GM21515 (cell line): ENCODE measurements at regions not wholly inside any gene's neighbourhood (a gene's known extent, or its start where the extent isn't known, plus 50 kb on each side); places are given as distances from the start of the nearest gene placed in this dataset.
"Not testable (repeated sequence)": the region's sequence is repeated elsewhere in the genome, so short reads cannot be mapped to it uniquely, and the experiment has no call there.

ENCODE experiments used
- ATAC-seq: cut with Tn5 transposase; IDR thresholded peaks from one replicate; pipeline ENCODE4 v1.9.1; 2021; ENCODE audit not compliant: unreplicated experiment

DNA sequence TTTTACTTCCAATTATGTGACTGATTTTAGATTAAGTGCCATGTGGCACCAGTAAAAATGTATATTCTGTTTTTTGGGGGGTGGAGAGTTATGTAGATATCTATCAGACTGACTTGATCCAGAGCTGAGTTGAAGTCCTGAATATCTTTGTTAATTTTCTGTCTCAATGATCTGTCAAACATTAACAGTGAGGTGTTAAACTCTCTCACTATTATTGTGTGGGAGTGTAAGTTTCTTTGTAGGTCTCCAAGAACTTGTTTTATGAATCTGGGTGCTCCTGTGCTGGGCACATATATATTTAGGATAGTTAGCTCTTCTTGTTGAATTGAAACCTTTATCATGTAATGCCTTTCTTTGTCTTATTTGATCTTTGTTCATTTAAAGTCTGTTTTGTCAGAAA is 276.5 kb upstream of the USP25 start:
- no peak for ATAC-seq

DNA sequence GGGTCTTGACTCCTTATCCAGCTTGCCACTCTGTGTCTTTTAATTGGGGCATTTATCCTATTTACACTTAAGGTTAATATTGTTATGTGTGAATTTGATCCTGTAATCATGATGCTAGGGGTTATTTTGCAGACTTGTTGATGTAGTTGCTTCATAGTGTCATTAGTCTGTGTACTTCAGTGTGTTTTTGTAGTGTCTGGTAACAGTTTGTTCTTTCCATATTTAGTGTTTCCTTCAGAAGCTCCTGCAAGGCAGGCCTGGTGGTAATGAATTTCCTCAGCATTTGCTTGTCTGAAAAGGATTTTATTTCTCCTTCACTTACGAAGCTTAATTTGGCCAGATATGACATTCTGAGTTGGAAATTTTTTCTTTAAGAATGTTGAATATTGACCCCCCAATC is 276.0 kb upstream of the USP25 start:
- ATAC-seq, result not testable (repeated sequence)

DNA sequence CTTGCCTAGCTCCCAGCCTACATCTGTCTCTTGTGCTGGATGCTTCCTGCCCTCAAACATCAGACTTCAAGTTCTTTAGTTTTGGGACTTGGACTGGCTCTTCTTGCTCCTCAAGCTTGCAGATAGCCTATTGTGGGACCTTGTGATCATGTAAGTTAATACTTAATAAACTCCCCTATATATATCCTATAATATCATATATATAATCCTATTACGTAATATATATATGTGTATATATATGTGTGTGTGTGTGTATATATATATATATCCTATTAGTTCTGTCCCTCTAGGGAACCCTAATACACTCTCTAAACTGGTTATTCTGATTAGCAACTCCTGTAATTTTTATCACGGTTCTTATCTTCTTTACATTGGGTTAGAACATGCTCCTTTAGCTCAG is 274.9 kb upstream of the USP25 start:
- ATAC-seq, result not testable (repeated sequence)

DNA sequence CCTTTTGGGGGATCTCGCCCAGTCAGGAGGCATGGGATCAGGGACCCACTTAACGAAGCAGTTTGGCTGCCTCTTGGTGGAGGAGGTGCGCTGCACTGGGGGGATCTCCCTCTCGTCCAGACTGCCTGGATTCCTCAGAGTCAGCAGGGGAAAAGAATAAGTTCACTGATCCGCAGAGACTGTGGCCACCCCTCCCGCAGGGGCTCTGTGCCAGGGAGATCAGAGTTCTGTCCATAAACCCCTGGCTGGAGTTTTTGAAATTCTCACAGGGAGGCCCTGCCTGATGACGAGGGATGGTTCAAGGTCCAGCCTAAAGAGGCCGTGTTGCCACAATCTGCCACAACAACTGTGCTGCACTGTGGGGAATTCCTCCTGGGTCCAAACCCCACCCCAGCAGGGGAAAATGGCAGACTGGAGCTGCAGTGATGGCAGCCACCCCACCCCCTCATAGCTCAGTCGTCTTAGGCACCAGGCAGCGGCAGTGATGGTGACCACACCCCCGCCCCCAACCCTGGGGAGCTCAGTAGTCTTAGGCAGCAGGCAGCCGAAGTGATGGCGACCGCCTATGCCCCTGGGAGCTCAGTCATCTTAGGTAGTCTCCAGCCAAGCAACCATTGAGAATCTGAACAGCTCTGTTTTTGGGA is 273.8 kb upstream of the USP25 start:
- ATAC-seq, result no peak

DNA sequence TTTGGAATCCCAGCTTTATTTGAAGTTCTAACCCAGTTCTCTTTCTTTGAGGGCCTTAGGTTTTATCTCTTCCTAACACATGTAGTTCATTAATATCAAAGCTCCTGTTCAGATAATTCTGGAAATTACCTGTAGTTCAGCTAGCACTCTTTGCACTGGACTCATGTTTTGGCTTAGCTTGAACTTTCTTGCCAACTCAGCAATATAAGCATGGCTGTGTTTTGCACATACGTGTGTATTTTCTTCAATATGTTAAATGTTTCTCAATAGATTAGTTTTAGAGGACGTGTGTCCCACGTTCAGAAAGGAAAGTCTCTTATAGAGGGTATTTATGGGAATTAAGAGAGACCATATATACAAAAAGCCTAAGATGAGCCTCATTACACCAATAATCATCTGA is 271.8 kb upstream of the USP25 start:
- ATAC-seq, result no peak

DNA sequence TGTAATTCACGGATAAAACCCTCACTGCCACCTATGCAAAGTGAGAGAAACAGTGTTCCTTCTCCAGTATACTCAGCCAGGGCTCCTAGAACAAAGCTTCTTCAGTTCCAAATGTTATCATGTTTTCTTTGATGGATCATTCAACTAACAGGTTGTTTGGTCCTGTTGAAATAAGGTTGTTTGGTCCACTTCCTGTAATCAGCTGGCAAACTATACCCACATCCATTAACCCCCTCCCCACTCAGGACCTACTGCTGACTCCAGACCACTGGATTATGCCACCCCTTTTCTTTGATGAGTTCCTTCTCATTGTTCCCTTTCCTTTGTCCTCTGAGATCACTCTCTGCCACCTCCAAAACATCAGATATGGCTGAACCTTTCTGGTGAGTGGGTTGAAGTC is 267.7 kb upstream of the USP25 start:
- ATAC-seq, result no peak

DNA sequence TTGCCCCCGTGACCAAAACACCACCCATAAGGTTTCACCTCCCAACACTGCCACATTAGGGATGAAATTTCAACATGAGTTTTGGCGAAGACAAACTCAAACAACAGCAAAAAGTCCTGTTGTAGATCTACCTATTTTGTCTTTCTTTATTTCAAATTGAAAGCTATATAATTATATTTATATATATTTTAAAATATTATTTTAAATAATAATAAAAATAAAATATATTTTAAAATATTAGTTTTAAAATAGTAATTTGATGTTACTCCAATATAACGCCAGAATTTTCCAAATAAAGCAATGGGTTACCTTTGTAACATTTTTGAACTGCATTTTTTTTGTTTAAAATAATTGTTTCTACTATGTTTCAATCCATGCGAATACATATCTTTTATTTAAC is 263.5 kb upstream of the USP25 start:
- ATAC-seq, result no peak

DNA sequence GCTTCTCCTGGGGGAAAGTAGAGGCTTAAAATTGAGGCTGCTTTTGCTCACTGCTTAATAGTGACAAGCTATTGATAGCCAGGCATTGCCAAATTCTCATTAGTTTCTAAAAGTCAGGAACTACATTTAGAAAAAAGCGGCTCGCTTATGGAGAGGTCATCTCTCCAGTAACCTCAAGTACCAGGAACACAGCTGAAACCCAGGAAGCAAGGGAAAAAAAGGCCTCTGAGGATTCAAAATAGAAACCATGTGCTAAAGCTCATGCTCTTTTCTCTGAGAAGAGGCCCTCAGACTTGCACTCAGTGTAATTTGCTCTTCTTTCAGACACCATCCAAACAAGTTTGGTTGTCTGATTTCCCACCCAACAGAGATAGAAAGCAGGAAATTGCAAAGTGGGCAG is 261.4 kb upstream of the USP25 start:
- ATAC-seq, result no peak

DNA sequence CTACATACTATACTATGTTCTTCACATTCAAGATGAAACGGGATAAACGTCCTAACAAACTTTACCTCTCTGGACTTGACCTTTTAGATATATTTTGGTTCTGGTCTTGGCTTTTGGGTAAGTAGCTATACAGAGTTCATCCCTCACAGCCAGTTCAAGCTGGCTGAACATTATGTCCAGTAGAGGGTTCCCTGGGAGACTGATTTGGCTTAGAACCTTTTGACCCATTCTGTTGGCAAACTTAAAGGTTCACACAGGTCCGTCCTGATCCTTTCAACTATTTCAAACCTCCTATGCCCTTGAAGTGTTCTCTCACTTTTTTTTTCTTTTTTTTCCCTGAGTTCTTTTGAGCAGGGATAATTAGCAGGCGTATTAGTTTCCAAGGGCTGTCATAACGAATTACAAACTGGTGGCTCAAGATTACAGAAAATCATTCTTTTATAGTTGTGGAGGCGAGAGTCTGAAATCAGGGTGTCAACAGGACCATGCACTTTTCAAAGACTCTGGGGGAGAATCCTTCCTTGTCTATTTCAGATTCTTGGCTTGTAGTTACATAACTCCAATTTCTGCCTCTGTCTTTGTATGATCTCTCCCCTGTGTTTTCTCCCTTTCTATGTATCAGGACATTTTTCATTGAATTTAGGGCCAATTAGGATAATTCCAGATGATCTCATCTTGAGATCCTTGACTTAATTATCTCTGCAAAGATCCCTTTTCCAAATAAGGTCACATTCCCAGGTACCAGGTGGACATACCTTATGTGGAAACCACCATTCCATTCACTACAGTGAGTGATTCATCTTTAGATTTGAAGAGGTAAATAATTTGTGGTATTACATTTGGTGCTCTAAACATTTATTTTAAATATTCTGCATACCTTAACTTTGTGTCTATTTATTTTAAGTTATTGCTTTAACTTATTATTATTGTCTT is 257.4 kb upstream of the USP25 start:
- no peak for ATAC-seq

DNA sequence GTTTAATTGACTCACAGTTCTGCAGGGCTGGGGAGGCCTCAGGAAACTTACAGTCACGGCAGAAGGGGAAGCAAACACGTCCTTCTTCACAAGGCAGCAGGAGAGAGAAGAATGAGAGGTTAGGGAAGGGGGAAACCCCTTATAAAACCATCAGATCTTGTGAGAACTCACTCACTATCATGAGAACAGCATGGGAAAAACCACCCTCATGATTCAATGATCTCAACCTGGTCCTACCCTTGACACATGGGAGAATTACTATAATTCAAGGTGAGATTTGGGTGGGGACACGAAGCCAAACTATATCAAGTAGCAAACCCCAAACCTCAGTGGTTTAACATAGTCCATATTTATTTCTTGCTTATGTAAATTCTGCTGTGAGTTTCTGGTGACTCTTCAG is 252.0 kb upstream of the USP25 start:
- not testable (repeated sequence) for ATAC-seq

DNA sequence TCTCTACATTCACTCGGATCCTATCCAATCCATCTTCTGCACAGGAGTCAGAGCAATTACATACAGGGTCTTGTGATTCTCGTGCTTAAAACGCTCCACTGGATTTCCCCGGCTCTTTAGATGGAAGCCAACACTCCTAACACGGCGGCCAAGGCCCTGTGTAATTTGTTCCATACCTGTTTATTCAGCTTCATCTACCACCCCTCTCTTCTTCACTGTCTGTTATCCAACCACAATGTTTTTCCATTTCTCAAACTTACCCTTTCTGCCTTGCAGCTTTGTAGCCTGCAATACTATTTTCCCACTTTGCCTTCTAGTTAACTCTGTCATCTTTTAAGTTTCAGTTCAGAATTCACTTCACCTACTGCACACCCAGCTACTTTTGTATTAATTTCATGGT is 249.6 kb upstream of the USP25 start:
- no peak for ATAC-seq

DNA sequence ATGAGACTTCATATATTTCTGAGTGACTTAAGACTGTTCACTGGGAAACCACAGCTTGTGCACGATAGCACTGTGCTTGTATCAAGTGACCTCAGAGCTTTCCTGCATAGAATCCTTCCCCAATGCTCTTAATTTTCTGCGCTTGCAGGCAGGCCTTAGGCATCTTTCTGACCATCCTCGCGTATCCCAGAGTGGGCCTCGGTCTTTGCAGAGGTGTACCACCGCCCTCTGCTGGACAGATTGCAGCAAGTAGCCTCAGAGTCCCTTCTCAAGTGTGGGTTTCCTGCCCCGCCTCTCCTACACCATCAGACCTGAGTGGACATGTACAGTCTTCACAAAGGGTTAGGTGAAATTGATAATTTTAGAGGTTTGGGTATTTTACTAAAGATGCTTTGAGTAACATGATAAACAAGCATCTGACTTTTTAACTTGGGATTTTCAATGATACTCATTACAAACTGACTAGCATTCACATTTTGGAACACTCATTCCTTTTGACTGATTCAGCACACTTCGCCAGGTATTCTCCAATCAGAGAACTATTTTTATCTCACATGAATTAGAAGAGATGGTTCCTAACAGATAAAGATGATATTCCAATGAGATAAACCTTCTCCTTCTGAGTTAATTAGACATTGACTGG is 246.5 kb upstream of the USP25 start:
- ATAC-seq, result peak; percentile 96

DNA sequence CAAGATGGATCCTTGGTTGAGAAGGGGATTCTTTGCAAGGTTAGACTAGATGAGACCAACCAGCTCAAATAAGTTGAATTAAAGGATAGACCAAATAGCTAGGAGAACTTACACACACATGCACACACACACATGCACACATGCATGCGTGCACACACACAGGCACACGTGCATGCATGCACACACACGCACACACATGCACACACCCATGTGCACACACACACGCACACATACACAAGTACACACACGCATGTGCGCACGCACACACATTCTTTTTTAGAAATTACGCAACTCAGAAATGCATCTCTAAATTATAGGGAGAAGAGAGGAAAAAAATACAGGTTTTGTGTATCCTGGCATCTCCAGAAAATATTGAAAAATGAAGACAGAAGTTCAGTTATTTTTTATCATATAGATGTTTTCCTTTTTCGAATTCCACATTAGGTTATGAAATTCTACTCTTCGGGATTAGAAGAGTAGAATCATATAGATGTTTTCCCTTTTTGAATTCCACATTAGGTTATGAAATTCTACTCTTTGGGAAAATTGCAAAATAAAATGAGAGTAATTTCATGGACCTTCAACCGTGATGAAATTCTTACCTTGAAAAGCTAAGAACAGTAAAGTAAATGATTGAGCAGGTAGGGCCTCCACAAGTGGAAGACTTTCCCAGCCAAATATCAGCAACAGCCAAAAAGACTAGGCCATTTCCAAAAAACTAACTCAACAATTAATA is 243.2 kb upstream of the USP25 start:
- ATAC-seq, result no peak

DNA sequence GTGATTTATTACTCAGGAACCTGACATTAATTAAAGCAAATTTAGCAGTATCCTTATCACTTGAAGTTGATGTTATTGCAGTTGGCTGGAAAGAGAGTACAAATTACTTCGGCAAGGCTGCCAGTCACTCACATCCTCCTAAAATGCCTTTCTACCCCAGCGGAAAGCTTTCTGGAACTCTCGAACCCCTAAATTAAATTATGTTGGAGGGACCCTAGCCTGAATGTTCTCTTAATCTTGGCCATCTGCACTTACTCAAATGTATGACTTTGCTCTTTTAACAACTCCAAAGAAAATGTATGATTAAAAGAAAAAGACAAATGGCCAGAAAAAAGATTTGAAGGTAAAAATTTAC is 242.6 kb upstream of the USP25 start:
- no peak for ATAC-seq

DNA sequence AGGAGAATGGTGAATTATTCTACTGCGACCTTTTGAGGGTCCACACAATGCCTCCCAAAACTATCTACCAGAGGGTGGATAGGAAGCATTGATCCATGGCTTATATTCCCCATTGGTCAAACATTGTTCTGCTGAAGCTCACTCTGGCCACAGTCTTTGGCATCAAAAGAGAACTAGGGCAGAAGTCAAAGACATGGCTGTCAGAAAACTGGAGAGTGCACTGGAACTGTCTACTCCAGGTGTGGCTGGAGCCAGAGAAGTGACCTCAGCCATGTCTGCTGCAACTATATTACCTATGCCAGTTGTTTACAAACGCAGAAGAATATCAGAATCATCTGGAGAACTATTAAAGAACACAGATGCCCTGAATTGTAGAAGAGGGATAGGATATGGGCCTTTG is 238.7 kb upstream of the USP25 start:
- ATAC-seq, result no peak

DNA sequence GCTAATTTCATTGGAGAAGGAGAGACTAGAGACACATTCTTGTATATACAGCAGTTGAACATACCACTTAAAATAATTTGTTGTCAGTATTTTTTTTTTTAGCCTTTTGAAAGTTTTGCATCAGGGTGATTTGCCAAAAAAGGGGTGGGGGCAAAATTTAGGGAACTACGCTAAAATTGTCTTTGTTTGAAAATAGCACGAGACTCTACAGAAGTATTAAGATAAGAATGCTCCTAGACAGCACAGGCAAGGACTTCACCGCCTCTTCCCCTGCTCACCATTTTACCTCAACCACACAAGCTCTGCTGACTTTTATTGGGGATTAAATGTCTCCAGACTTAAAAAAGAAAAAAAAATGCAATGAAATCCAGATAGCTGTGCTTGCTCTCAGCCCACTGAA is 236.1 kb upstream of the USP25 start:
- no peak for ATAC-seq

DNA sequence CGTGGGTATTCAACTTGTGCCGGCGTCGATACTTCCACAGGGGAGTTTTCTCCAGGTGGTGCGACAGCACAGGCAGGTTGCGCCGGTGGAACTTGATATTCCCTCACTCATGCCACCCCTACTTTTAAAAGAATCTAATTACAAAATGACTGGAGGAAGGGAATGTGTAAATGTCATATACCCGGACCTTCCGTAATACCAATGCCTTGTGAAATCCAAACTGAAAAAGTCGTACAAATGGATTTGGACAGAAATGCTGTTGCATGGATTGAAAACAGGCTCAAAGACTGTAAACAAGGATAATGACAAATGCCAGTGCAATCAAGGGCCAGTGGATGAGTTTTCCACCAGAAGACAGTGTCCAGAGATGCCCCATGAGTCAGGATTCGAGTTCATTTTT is 235.3 kb upstream of the USP25 start:
- ATAC-seq, result no peak

DNA sequence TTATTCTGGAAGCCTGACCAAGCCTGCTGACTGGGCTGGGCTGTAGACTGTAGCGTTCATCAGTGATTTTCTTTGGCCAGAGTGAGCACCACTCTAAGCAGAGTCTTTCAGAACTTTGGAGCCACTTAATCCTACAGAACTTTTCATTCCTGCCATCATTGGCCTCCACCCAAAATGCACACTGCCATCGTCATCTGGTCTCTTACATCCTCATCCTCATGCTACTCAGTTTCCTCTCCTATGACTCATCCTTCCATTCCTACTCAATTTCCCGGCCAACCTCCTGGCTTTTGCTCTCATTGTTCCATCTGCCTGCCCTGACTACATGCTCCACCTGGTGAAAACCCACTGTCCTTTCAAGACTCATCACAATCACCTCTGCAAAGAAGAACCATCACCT is 233.8 kb upstream of the USP25 start:
- no peak for ATAC-seq

DNA sequence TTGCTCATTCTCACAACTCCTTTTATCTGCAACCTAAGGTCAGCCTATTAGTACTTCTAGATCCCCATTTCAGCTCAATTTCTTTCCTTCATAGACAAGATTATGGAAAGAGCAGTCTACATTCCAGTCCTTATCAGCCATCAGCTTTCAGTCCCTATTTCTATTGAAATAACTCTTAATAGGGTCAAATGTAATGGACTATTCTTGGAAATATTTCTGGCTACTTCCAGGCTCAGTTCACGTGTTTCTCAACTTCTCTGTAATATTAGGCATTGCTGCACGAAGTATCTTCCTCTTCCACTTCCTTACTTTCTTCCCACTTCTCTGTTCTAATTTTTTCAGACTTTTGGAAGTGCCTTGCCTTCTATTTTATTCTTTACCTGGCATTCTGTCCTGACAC is 232.9 kb upstream of the USP25 start:
- no peak for ATAC-seq

DNA sequence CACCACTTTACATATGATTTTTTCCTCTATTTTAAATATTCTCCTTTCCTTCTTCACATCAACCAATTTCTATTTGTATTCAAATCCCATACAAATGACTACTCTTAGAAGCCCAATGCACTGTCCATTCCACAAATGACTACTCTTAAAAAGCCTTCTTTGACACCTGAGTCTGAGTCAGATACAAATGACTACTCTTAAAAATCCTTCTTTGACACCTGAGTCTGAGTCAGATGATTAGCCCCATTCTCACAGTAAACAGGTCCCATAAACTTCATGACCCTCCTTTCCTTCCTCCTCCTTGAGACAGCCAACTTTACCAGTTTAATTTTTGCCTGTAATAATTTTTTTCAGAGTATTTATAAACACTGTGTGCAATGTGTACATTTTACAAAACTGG is 231.3 kb upstream of the USP25 start:
- no peak for ATAC-seq

DNA sequence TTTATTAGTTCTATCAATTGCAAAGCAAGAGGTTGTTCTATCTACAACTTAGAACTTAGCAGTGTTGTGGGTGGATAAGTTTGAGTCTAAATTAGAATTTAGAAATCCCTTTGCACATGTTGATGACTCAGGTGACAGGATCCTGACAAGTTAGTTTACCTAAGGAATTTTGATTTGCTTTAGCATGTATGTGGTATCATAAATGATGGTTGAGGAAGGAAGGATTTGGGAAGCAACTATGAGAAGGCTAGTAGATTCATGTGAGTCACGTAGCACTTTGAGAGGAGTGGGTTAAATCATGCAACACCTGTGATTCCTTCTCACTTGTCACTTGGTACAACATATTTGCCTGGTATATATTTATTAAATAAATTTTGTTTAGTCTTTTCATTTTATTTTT is 223.7 kb upstream of the USP25 start:
- no peak for ATAC-seq

DNA sequence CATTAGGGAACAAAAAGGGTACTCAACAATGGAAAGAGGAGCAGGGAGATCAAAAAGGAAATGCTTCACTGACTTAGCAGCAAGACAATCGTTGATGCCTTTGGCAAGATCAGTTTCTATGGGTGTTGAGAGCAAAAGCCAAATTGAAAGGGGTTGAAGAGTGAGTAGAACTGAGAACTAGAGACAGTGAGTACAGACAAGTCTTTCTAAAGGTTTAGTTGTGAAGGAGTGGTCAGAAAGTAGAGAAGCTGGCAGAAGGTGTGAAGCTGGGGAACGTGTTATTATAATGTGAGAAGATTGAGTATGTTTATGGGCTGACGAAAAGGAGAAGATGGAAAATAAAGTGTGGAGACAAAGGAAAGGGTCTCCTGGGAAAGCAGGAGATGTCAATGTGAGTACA is 221.2 kb upstream of the USP25 start:
- no peak for ATAC-seq
